HEK293 (cell line): ENCODE measurements at regions not wholly inside any gene's neighbourhood (a gene's known extent, or its start where the extent isn't known, plus 50 kb on each side); places are given as distances from the start of the nearest gene placed in this dataset.

ENCODE experiments used
- CTCF ChIA-PET: fragments of 350-600 bp; formaldehyde crosslinking; extraction: SDS; loops from one replicate; lab custom pipeline; 2021; ENCODE audit warnings: antibody characterized with exemption; lab: Yijun Ruan, JAX
- POLR2A ChIA-PET: fragments of 300-600 bp; formaldehyde crosslinking; extraction: SDS; loops from one replicate; lab custom pipeline; 2020; ENCODE audit warnings: antibody characterized with exemption, inconsistent platforms; lab: Yijun Ruan, JAX
- H3K27ac ChIP-seq: fragments of 200-500 bp; sonication (Bioruptor generic); 2 replicates; pipeline ENCODE4 v1.5.1; 2014; ENCODE audit warnings: low read depth, low read length, control low read depth, inconsistent platforms; ENCODE audit errors: extremely low read depth
- H3K36me3 ChIP-seq, 2 experiments: fragments of 200-500 bp in 1 of 2; sonication (Bioruptor generic) in 1 of 2; 1 replicate in 1 of 2; 2 replicates in 1 of 2; pipeline ENCODE4 v1.5.1; 2014 to 2017; ENCODE audit warnings: inconsistent platforms in 2 of 2, low read length in 2 of 2; ENCODE audit not compliant: control insufficient read depth in 2 of 2, insufficient read depth in 1 of 2
- H3K4me1 ChIP-seq: fragments of 200-500 bp; sonication (Bioruptor generic); 2 replicates; pipeline ENCODE4 v1.5.1; 2014; ENCODE audit warnings: mild to moderate bottlenecking, low read length, inconsistent platforms; ENCODE audit not compliant: control insufficient read depth, insufficient read depth
- H3K4me3 ChIP-seq: 2 replicates; pipeline ENCODE4 v1.5.1; 2011; ENCODE audit warnings: low read depth, mild to moderate bottlenecking, control low read depth, low read length, moderate library complexity
- H3K9me3 ChIP-seq: fragments of 200-500 bp; sonication (Bioruptor generic); 2 replicates; pipeline ENCODE4 v1.5.1; 2014; ENCODE audit warnings: low read depth, low read length, inconsistent platforms; ENCODE audit not compliant: control insufficient read depth, insufficient read depth
- EGR2 ChIP-seq: fragments of 450-650 bp; formaldehyde crosslinking; IDR thresholded peaks from 2 replicates; pipeline ENCODE4 v1.5.1; 2016; ENCODE audit warnings: low read depth, missing biosample characterization, missing genetic modification characterization
- GLIS1 ChIP-seq: fragments of 450-650 bp; formaldehyde crosslinking; IDR thresholded peaks from 2 replicates; pipeline ENCODE4 v1.5.1; 2016; ENCODE audit warnings: missing biosample characterization, missing genetic modification characterization
- MEIS1 ChIP-seq: sonication (generic); formaldehyde crosslinking; IDR thresholded peaks from 2 replicates; pipeline ENCODE4 v1.8.1; 2022; ENCODE audit warnings: missing genetic modification reagents, mild to moderate bottlenecking, borderline replicate concordance
- PRDM1 ChIP-seq: fragments of 450-650 bp; formaldehyde crosslinking; IDR thresholded peaks from 2 replicates; pipeline ENCODE4; 2016; ENCODE audit warnings: missing biosample characterization, missing genetic modification characterization
- REPIN1 ChIP-seq: fragments of 450-650 bp; formaldehyde crosslinking; IDR thresholded peaks from 2 replicates; pipeline ENCODE4 v1.5.1; 2017; ENCODE audit warnings: missing biosample characterization, missing genetic modification characterization, low read depth
- SCRT1 ChIP-seq: fragments of 450-650 bp; formaldehyde crosslinking; IDR thresholded peaks from 2 replicates; pipeline ENCODE4 v1.5.1; 2016; ENCODE audit warnings: missing biosample characterization, missing genetic modification characterization, borderline replicate concordance
- ZBTB21 ChIP-seq: fragments of 450-650 bp; formaldehyde crosslinking; IDR thresholded peaks from 2 replicates; pipeline ENCODE4 v1.5.1; 2017; ENCODE audit warnings: missing biosample characterization, missing genetic modification characterization
- ZBTB7A ChIP-seq: fragments of 450-650 bp; formaldehyde crosslinking; IDR thresholded peaks from 2 replicates; pipeline ENCODE4 v1.5.1; 2016; ENCODE audit warnings: low read depth, missing biosample characterization, missing genetic modification characterization
- ZFP3 ChIP-seq: fragments of 450-650 bp; formaldehyde crosslinking; IDR thresholded peaks from 2 replicates; pipeline ENCODE4 v1.5.1; 2016; ENCODE audit warnings: low read depth, missing biosample characterization, missing genetic modification characterization
- ZFP37 ChIP-seq: fragments of 450-650 bp; formaldehyde crosslinking; IDR thresholded peaks from 2 replicates; pipeline ENCODE4 v1.5.1; 2016; ENCODE audit warnings: missing biosample characterization, missing genetic modification characterization
- ZNF114 ChIP-seq: fragments of 450-650 bp; formaldehyde crosslinking; IDR thresholded peaks from 2 replicates; pipeline ENCODE4 v1.5.0; 2017; ENCODE audit warnings: missing biosample characterization, missing genetic modification characterization
- ZNF175 ChIP-seq: fragments of 450-650 bp; formaldehyde crosslinking; IDR thresholded peaks from 2 replicates; pipeline ENCODE4 v1.5.1; 2016; ENCODE audit warnings: missing biosample characterization, missing genetic modification characterization
- ZNF211 ChIP-seq: fragments of 450-650 bp; formaldehyde crosslinking; IDR thresholded peaks from 2 replicates; pipeline ENCODE4 v1.5.1; 2016; ENCODE audit warnings: low read depth, missing biosample characterization, missing genetic modification characterization
- ZNF266 ChIP-seq: fragments of 450-650 bp; formaldehyde crosslinking; IDR thresholded peaks from 2 replicates; pipeline ENCODE4 v1.5.1; 2016; ENCODE audit warnings: missing biosample characterization, missing genetic modification characterization, low read depth
- ZNF292 ChIP-seq: fragments of 450-650 bp; formaldehyde crosslinking; IDR thresholded peaks from 2 replicates; pipeline ENCODE4 v1.5.1; 2016; ENCODE audit warnings: low read depth, missing biosample characterization, missing genetic modification characterization, borderline replicate concordance
- ZNF324 ChIP-seq: fragments of 450-650 bp; formaldehyde crosslinking; IDR thresholded peaks from 2 replicates; pipeline ENCODE4 v1.5.1; 2016; ENCODE audit warnings: missing biosample characterization, missing genetic modification characterization
- ZNF350 ChIP-seq: fragments of 450-650 bp; formaldehyde crosslinking; IDR thresholded peaks from 2 replicates; pipeline ENCODE4 v1.5.0; 2017; ENCODE audit warnings: missing biosample characterization, mild to moderate bottlenecking, missing genetic modification characterization
- ZNF514 ChIP-seq: fragments of 450-650 bp; formaldehyde crosslinking; IDR thresholded peaks from 2 replicates; pipeline ENCODE4 v1.5.1; 2016; ENCODE audit warnings: missing biosample characterization, missing genetic modification characterization
- ZNF621 ChIP-seq: fragments of 450-650 bp; formaldehyde crosslinking; IDR thresholded peaks from 2 replicates; pipeline ENCODE4 v1.5.1; 2017; ENCODE audit warnings: missing biosample characterization, missing genetic modification characterization
- ZNF629 ChIP-seq: fragments of 450-650 bp; formaldehyde crosslinking; IDR thresholded peaks from 2 replicates; pipeline ENCODE4 v1.5.1; 2017; ENCODE audit warnings: missing biosample characterization, missing genetic modification characterization
- ZNF670 ChIP-seq: fragments of 450-650 bp; formaldehyde crosslinking; IDR thresholded peaks from 2 replicates; pipeline ENCODE4 v1.5.1; 2016; ENCODE audit warnings: missing biosample characterization, missing genetic modification characterization, low read depth
- ZNF768 ChIP-seq: fragments of 450-650 bp; formaldehyde crosslinking; IDR thresholded peaks from 2 replicates; pipeline ENCODE4 v1.5.1; 2018; ENCODE audit warnings: missing biosample characterization, mild to moderate bottlenecking, missing genetic modification characterization
- ZNF843 ChIP-seq: fragments of 450-650 bp; formaldehyde crosslinking; IDR thresholded peaks from 2 replicates; pipeline ENCODE4 v1.5.1; 2016; ENCODE audit warnings: missing biosample characterization, missing genetic modification characterization
- TF ChIP-seq, protein P1 (sequence below): fragments of 450-650 bp; formaldehyde crosslinking; IDR thresholded peaks from 2 replicates; pipeline ENCODE4; 2016; ENCODE audit warnings: missing biosample characterization, missing genetic modification characterization
- TF ChIP-seq, protein P2 (sequence below): fragments of 450-650 bp; formaldehyde crosslinking; IDR thresholded peaks from 2 replicates; pipeline ENCODE4 v1.5.1; 2017; ENCODE audit warnings: missing biosample characterization, missing genetic modification characterization
- TF ChIP-seq, protein P3 (sequence below): fragments of 450-650 bp; formaldehyde crosslinking; IDR thresholded peaks from 2 replicates; pipeline ENCODE4 v1.5.1; 2016; ENCODE audit warnings: missing biosample characterization, missing genetic modification characterization
- TF ChIP-seq, protein P4 (sequence below): fragments of 450-650 bp; IDR thresholded peaks from 2 replicates; pipeline ENCODE4 v1.5.1; 2018; ENCODE audit warnings: missing biosample characterization, mild to moderate bottlenecking, missing genetic modification characterization
- TF ChIP-seq, protein P5 (sequence below): fragments of 450-650 bp; formaldehyde crosslinking; IDR thresholded peaks from 2 replicates; pipeline ENCODE4 v1.5.1; 2017; ENCODE audit warnings: missing biosample characterization, missing genetic modification characterization

DNA sequence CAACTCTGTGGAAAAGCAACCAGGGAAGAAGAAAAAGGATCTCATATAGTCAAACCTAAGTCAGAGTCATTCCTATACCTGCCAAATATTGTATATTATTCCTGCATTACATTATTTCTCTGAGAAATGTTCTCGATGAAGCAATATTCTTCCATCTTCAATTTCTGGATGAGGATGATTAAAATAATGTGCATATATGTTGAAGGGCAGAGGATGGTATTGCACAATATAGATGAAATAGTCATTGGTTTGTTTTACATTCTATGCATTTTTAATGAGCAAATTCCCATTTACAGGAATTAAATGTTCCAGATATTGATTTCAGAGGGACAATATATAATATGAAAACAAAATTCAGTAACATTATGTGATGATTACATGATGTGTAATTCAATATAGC is 545.2 kb downstream of the STK39 start (continued):
- TF ChIP-seq ZNF266 (tag by site-specific recombination) (no peak), MEIS1 (CRISPR knock-in tag) (no peak)

DNA sequence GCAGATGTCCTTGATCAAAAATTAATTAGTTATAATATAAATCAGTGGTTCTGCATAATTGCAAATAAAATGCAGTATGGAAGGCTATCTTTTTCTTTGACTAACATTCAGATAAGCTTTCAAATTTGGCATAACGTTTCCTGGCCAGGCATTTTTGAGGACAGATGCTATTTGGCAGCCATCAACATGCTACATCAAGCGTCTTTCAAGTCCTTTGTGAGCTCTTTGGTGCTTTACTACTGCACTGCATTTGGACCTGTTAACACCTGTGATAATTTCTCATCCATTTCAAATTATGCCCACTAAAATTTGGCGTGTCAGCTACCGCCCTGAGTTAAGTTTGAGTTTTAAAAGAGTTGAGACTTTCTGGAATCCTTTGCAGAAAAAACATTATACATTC is 545.7 kb downstream of the STK39 start:
- Histone ChIP-seq H3K36me3 (no peaks in the 10 kb centered on the region), H3K4me1 (no peaks in the 10 kb centered on the region), H3K9me3 (no peaks in the 10 kb centered on the region), H3K4me3 (no peak overlapping the region), H3K27ac (no peak overlapping the region)
- ChIA-PET POLR2A (no interaction called here), CTCF (no interaction called here)
- TF ChIP-seq ZNF670, result no peak
- no peak for TF ChIP-seq EGR2 (tag by site-specific recombination)
- no peak for TF ChIP-seq ZNF175 (tag by site-specific recombination)
- no peak for TF ChIP-seq ZNF324 (tag by site-specific recombination)
- TF ChIP-seq, protein P1, sequence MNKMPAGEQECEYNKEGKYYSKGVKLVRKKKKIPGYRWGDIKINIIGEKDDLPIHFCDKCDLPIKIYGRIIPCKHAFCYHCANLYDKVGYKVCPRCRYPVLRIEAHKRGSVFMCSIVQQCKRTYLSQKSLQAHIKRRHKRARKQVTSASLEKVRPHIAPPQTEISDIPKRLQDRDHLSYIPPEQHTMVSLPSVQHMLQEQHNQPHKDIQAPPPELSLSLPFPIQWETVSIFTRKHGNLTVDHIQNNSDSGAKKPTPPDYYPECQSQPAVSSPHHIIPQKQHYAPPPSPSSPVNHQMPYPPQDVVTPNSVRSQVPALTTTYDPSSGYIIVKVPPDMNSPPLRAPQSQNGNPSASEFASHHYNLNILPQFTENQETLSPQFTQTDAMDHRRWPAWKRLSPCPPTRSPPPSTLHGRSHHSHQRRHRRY (tag by site-specific recombination), result no peak
- no peak for TF ChIP-seq REPIN1 (tag by site-specific recombination)
- TF ChIP-seq ZFP3 (tag by site-specific recombination), result no peak
- TF ChIP-seq, protein P2, sequence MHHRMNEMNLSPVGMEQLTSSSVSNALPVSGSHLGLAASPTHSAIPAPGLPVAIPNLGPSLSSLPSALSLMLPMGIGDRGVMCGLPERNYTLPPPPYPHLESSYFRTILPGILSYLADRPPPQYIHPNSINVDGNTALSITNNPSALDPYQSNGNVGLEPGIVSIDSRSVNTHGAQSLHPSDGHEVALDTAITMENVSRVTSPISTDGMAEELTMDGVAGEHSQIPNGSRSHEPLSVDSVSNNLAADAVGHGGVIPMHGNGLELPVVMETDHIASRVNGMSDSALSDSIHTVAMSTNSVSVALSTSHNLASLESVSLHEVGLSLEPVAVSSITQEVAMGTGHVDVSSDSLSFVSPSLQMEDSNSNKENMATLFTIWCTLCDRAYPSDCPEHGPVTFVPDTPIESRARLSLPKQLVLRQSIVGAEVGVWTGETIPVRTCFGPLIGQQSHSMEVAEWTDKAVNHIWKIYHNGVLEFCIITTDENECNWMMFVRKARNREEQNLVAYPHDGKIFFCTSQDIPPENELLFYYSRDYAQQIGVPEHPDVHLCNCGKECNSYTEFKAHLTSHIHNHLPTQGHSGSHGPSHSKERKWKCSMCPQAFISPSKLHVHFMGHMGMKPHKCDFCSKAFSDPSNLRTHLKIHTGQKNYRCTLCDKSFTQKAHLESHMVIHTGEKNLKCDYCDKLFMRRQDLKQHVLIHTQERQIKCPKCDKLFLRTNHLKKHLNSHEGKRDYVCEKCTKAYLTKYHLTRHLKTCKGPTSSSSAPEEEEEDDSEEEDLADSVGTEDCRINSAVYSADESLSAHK, result no peak
- no peak for TF ChIP-seq ZBTB21 (tag by site-specific recombination)
- TF ChIP-seq, protein P3, sequence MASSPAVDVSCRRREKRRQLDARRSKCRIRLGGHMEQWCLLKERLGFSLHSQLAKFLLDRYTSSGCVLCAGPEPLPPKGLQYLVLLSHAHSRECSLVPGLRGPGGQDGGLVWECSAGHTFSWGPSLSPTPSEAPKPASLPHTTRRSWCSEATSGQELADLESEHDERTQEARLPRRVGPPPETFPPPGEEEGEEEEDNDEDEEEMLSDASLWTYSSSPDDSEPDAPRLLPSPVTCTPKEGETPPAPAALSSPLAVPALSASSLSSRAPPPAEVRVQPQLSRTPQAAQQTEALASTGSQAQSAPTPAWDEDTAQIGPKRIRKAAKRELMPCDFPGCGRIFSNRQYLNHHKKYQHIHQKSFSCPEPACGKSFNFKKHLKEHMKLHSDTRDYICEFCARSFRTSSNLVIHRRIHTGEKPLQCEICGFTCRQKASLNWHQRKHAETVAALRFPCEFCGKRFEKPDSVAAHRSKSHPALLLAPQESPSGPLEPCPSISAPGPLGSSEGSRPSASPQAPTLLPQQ (tag by site-specific recombination), result no peak
- TF ChIP-seq ZNF629, result no peak
- no peak for TF ChIP-seq SCRT1 (tag by site-specific recombination)
- no peak for TF ChIP-seq GLIS1 (tag by site-specific recombination)
- no peak for TF ChIP-seq ZNF292 (tag by site-specific recombination)
- no peak for TF ChIP-seq ZNF350
- TF ChIP-seq ZNF211 (tag by site-specific recombination), result no peak
- no peak for TF ChIP-seq ZFP37 (tag by site-specific recombination)
- TF ChIP-seq ZNF843, result no peak

DNA sequence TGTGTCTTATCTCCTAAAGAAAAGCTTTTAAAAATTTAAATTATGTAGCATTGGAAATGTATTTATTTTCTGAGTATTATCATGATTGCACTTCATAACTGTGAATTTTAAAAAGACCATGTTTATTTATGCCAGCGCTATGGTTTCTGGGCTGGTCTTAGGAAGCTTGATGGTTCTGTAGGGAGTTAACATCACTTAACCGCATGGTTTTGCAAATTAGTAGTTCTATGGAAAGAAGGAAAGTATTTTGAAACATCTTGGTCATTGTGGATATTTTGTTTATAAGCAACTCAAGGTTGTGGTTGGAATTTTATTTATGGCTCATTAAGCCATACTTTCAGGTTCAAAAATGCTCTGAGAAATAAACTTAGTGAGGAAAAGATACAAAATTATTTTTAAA is 549.4 kb downstream of the STK39 start:
- H3K27ac ChIP-seq, result no peak overlapping the region
- CTCF ChIA-PET, result interaction anchor here (1.1 kb wide), 1 partner anchor 421 kb away, joined by 3 read pairs; no protein-coding TSS in a partner anchor
- POLR2A ChIA-PET, result interaction anchor here (0.5 kb wide), 1 partner anchor 199 kb away, joined by 3 read pairs; no protein-coding TSS in a partner anchor
- H3K9me3 ChIP-seq, result no peaks in the 10 kb centered on the region
- no peaks in the 10 kb centered on the region for H3K4me1 ChIP-seq
- no peaks in the 10 kb centered on the region for H3K36me3 ChIP-seq
- no peak overlapping the region for H3K4me3 ChIP-seq
- TF ChIP-seq ZBTB7A (tag by site-specific recombination) (no peak), ZNF114 (tag by site-specific recombination) (no peak), PRDM1 (no peak), ZNF621 (tag by site-specific recombination) (no peak), ZNF768 (tag by site-specific recombination) (no peak), ZNF514 (tag by site-specific recombination) (no peak)
- TF ChIP-seq, protein P4, sequence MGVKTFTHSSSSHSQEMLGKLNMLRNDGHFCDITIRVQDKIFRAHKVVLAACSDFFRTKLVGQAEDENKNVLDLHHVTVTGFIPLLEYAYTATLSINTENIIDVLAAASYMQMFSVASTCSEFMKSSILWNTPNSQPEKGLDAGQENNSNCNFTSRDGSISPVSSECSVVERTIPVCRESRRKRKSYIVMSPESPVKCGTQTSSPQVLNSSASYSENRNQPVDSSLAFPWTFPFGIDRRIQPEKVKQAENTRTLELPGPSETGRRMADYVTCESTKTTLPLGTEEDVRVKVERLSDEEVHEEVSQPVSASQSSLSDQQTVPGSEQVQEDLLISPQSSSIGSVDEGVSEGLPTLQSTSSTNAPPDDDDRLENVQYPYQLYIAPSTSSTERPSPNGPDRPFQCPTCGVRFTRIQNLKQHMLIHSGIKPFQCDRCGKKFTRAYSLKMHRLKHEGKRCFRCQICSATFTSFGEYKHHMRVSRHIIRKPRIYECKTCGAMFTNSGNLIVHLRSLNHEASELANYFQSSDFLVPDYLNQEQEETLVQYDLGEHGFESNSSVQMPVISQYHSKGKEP (tag by site-specific recombination), result no peak
- TF ChIP-seq, protein P5, sequence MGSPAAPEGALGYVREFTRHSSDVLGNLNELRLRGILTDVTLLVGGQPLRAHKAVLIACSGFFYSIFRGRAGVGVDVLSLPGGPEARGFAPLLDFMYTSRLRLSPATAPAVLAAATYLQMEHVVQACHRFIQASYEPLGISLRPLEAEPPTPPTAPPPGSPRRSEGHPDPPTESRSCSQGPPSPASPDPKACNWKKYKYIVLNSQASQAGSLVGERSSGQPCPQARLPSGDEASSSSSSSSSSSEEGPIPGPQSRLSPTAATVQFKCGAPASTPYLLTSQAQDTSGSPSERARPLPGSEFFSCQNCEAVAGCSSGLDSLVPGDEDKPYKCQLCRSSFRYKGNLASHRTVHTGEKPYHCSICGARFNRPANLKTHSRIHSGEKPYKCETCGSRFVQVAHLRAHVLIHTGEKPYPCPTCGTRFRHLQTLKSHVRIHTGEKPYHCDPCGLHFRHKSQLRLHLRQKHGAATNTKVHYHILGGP (tag by site-specific recombination), result no peak
